ENCODE measurements at regions not wholly inside any gene's neighbourhood (a gene's known extent, or its start where the extent isn't known, plus 50 kb on each side); places are given as distances from the start of the nearest gene placed in this dataset.

- no peak for TF ChIP-seq ZNF592 (IDR thresholded peaks at IDR 0.05)
- no peak for TF ChIP-seq BHLHE40 (IDR thresholded peaks at IDR 0.05; ENCODE audit: borderline replicate concordance in 1 of 2, low read depth in 2 of 2, low read length in 1 of 2)
- TF ChIP-seq BACH1 (IDR thresholded peaks at IDR 0.05; ENCODE audit: borderline replicate concordance), result no peak
- TF ChIP-seq SRF (IDR thresholded peaks at IDR 0.05; ENCODE audit: low read depth in 2 of 2, low read length in 2 of 2), result no peak
- no peak for TF ChIP-seq EED (IDR thresholded peaks at IDR 0.05; ENCODE audit: low read depth)
- no peak for TF ChIP-seq CHD1 (IDR thresholded peaks at IDR 0.05; ENCODE audit: low read depth, low read length)
- TF ChIP-seq STAT1 (conservative IDR thresholded peaks at IDR 0.05), result no peak
- no peak for TF ChIP-seq SIN3A (IDR thresholded peaks at IDR 0.05; ENCODE audit: low read depth, low read length)
- TF ChIP-seq, protein P1, sequence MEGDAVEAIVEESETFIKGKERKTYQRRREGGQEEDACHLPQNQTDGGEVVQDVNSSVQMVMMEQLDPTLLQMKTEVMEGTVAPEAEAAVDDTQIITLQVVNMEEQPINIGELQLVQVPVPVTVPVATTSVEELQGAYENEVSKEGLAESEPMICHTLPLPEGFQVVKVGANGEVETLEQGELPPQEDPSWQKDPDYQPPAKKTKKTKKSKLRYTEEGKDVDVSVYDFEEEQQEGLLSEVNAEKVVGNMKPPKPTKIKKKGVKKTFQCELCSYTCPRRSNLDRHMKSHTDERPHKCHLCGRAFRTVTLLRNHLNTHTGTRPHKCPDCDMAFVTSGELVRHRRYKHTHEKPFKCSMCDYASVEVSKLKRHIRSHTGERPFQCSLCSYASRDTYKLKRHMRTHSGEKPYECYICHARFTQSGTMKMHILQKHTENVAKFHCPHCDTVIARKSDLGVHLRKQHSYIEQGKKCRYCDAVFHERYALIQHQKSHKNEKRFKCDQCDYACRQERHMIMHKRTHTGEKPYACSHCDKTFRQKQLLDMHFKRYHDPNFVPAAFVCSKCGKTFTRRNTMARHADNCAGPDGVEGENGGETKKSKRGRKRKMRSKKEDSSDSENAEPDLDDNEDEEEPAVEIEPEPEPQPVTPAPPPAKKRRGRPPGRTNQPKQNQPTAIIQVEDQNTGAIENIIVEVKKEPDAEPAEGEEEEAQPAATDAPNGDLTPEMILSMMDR (IDR thresholded peaks at IDR 0.05 in 2 of 3, conservative IDR thresholded peaks at IDR 0.05 in 1 of 3; ENCODE audit: control insufficient read depth in 2 of 3, extremely low read depth in 1 of 3, insufficient read depth in 1 of 3, low read depth in 3 of 3, low read length in 3 of 3), result no peak
- TF ChIP-seq RB1 (IDR thresholded peaks at IDR 0.05; ENCODE audit: borderline replicate concordance), result no peak
These were observed 203.0 kb upstream of the PCSK2 start (continued) for GRCh38 chr20:17023806-17024205.
